Activated CD4-positive, alpha-beta memory T cell treated with anti-CD3 and anti-CD28 coated beads, Interleukin-2, amount 10 ng/mL, durations not matched to agents 7 days and 5 days (primary cell): ENCODE measurements at regions not wholly inside any gene's neighbourhood (a gene's known extent, or its start where the extent isn't known, plus 50 kb on each side); places are given as distances from the start of the nearest gene placed in this dataset.

ENCODE experiments used
- CTCF ChIA-PET: fragments of 350-600 bp; sonication (Branson Sonifier 250); formaldehyde crosslinking; loops from one replicate; lab custom pipeline; 2021; ENCODE audit warnings: antibody characterized with exemption, inconsistent platforms; lab: Charles Lee
- POLR2A ChIA-PET: fragments of 350-600 bp; sonication (Branson Sonifier 250); formaldehyde crosslinking; loops from one replicate; lab custom pipeline; 2021; ENCODE audit warnings: antibody characterized with exemption; lab: Charles Lee
- DNase-seq: peaks from one replicate; pipeline ENCODE4 v3.0.0-alpha.2; 2020
- H3K27ac Mint-ChIP-seq: one replicate; pipeline ENCODE4 v1.8.0; 2021; ENCODE audit warnings: mild to moderate bottlenecking, mixed read lengths
- H3K27me3 Mint-ChIP-seq: one replicate; pipeline ENCODE4 v1.8.0; 2021; ENCODE audit warnings: mixed read lengths
- H3K36me3 Mint-ChIP-seq: one replicate; pipeline ENCODE4 v1.8.0; 2021; ENCODE audit warnings: low read depth, mixed read lengths
- H3K4me1 Mint-ChIP-seq: one replicate; pipeline ENCODE4 v1.8.0; 2021; ENCODE audit warnings: mixed read lengths
- H3K4me3 Mint-ChIP-seq: one replicate; pipeline ENCODE4 v1.8.0; 2021; ENCODE audit warnings: mild to moderate bottlenecking, mixed read lengths
- H3K9me3 Mint-ChIP-seq: one replicate; pipeline ENCODE4 v1.8.0; 2021; ENCODE audit warnings: mixed read lengths

DNA sequence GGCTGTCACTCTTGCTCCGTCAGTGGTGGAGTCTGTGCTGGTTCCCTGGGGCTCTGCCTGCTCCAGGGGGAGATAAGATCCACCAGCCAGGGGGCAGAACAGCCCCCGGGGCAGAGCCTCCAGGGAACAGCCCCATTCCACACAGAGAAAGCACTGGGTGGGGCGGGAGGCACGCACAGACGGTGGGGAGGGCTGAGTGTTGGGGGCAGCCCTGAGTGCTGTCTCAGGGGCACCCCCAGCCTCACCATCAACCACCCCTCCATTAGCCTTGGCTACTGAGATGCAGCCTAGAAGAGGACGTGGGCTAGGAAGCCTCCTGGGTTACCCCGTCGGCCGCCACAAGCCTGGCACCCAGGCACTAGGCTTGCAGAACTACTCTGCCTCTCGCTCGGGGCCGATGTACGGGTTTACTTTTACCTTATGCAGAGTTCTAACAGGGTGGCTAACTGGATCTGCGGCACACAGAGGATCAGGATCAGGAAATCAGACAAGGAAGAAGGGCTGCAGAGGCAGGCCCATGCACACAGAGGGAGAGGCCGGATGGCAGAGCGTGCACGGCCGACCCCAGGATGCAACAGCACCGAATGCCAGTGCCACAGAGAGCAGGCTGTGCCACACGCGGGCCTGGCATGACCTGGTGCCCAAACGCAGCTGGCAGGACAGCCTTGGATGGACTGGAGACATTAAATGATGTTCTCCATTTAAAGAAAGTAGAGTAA is 140.5 kb downstream of the CTTN start:
- Mint-ChIP-seq H3K4me3 (no peak overlapping the region), H3K27me3 (no peaks in the 10 kb centered on the region), H3K4me1 (no peaks in the 10 kb centered on the region), H3K36me3 (no peaks in the 10 kb centered on the region), H3K9me3 (peaks cover 11% of the 10 kb centered on the region), H3K27ac (no peak overlapping the region)
- ChIA-PET POLR2A (no interaction called here), CTCF (no interaction called here)
- DNase-seq: no peak

DNA sequence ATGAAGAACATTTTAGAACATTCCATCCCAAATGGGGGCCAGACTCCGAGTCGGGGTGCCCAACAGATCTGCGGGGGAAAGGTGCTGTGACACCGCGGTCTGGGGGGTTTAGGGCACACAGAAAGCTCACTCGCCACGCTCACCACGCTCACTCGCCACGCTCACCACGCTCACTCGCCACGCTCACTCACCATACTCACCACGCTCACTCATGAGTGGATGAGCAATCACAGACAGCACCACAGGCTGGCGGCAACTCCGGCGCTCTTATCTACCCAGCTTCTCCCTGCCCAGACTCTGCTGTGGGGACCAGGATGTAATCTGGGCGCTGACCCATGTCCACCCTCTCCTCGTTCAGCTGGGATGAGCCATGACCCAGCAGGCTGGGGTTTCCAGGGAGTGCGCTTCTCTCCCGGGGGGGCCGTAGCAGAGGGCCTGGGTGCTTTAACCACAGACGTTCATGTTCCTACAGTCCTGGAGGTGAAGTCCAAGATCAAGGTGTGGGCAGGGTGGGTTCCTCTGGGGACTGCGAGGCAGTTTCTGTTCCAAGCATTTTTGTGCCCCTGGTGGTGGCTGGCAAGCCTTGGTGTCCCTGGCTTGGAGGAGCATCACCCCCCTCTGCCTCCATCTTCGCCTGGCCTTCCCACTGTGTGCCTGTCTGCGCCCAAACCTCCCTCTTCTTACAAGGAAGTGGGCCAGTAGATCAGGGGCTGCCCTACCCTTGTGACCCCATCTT is 141.2 kb downstream of the CTTN start:
- POLR2A ChIA-PET: no interaction called here
- no peaks in the 10 kb centered on the region for H3K36me3 Mint-ChIP-seq
- no peaks in the 10 kb centered on the region for H3K4me1 Mint-ChIP-seq
- no peak overlapping the region for H3K4me3 Mint-ChIP-seq
- no peak for DNase-seq
- H3K27me3 Mint-ChIP-seq: no peaks in the 10 kb centered on the region
- CTCF ChIA-PET: no interaction called here
- no peak overlapping the region for H3K27ac Mint-ChIP-seq
- peaks cover 9% of the 10 kb centered on the region for H3K9me3 Mint-ChIP-seq

DNA sequence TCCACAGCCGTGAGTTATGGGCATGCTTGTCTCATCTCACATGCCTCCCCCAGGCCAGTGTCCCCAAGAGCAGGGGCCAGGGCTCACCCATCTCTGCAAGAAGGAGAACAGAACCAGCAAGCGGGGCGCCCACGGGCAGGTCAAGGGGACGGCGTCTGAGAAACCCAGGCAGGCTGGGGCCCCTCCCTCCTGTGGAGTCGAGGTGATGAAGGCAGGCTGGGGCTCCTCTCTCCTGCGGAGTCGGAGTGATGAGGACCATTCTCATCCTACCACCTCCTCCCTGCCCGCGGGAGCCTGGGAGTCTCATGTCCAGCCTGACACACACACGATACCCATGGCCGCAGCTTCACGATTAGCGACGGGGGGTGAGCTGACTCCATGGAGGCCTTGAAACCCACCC is 141.9 kb downstream of the CTTN start:
- Mint-ChIP-seq H3K36me3 (no peaks in the 10 kb centered on the region), H3K27me3 (no peaks in the 10 kb centered on the region), H3K4me1 (no peaks in the 10 kb centered on the region), H3K9me3 (peaks cover 3% of the 10 kb centered on the region), H3K27ac (no peak overlapping the region), H3K4me3 (no peak overlapping the region)
- CTCF ChIA-PET: no interaction called here
- POLR2A ChIA-PET: no interaction called here
- no peak for DNase-seq

DNA sequence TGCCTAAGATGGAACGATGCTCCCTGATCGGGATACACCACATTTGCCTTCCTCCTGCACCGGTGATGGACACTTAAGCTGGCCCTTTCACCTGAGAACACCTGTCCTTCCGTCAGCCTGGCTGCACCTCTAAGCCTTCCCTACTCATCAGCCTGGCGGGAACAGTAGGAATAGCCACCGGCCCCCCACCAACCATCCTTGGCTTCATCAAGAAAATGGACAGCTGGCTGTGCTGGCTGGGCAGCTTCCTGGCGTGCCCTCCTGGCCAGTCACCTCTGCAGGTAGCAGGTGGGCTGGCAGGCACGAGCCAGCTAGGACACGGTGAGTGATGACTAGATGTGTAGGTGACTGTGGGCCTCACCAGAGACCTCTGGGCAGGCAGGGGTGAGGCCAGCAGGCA is 142.8 kb downstream of the CTTN start:
- no peak overlapping the region for H3K27ac Mint-ChIP-seq
- no peaks in the 10 kb centered on the region for H3K9me3 Mint-ChIP-seq
- ChIA-PET POLR2A (no interaction called here), CTCF (no interaction called here)
- H3K4me3 Mint-ChIP-seq: no peak overlapping the region
- no peaks in the 10 kb centered on the region for H3K36me3 Mint-ChIP-seq
- no peaks in the 10 kb centered on the region for H3K27me3 Mint-ChIP-seq
- no peak for DNase-seq
- no peaks in the 10 kb centered on the region for H3K4me1 Mint-ChIP-seq

DNA sequence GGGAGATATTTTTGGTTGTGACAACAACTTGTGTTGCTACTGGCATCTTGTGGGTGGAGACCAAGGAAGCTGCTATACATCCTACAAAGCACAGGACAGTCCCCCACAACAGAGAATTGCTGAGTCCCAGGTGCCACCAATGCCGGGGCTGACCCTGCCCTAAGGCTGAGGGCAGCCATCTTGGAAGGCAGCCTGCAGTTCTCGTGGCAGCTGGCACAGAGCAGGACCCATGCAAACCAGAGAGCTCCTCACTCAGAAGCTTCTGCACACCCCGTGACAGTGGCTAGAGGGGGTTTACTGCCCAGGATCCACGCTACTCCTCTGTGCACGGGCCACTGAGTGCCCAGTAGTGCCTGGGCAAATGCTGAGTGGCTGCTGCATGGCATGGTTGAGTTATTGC is 143.4 kb downstream of the CTTN start:
- Mint-ChIP-seq H3K9me3 (no peaks in the 10 kb centered on the region), H3K36me3 (no peaks in the 10 kb centered on the region), H3K4me1 (no peaks in the 10 kb centered on the region), H3K4me3 (no peak overlapping the region), H3K27ac (no peak overlapping the region), H3K27me3 (no peaks in the 10 kb centered on the region)
- DNase-seq: no peak
- CTCF ChIA-PET: no interaction called here
- POLR2A ChIA-PET: no interaction called here

DNA sequence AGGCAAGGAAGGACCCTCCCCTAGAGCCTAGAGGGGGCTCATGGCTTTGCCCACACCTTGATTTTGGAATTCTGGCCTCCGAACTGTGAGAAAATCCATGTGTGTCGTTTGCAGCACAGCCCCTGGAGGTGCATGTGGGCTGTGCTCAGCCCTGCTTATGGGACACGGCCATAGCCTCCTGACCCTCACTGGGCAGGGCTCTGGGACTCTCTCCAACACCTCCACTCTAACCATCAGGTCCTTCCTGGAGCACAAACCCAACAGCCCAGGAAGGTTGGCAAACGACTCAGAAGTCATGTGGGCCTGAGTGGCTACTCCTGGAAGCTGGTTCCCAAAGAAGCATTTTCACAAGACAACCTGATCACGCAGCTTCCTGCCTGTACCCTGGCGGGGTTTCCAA is 144.1 kb downstream of the CTTN start:
- Mint-ChIP-seq H3K9me3 (no peaks in the 10 kb centered on the region), H3K4me1 (no peaks in the 10 kb centered on the region), H3K36me3 (no peaks in the 10 kb centered on the region), H3K27ac (no peak overlapping the region), H3K4me3 (no peak overlapping the region), H3K27me3 (no peaks in the 10 kb centered on the region)
- ChIA-PET CTCF (no interaction called here), POLR2A (no interaction called here)
- DNase-seq: no peak

DNA sequence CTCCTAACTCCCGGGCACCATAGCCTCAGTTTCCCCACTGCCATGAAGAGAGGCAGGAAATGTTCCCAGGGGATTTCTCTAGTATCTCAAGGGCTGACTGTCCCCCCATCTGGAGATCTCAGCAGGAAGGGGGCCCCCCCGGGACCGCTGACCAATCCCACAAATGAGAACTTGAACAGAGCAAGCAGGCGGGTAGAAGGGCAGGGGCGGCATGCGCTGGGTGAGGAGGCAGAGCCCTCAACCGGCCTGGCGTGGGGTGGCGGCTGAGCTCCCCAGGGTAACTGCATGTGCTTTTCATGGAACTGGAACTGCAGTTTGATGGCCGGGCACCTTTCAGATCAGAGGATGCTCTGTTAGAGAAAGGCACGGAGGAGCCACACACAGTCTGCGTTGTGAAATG is 144.5 kb downstream of the CTTN start:
- Mint-ChIP-seq H3K9me3 (no peaks in the 10 kb centered on the region), H3K4me1 (no peaks in the 10 kb centered on the region), H3K4me3 (no peak overlapping the region), H3K27me3 (no peaks in the 10 kb centered on the region), H3K27ac (no peak overlapping the region), H3K36me3 (no peaks in the 10 kb centered on the region)
- no peak for DNase-seq
- ChIA-PET CTCF (no interaction called here), POLR2A (no interaction called here)

DNA sequence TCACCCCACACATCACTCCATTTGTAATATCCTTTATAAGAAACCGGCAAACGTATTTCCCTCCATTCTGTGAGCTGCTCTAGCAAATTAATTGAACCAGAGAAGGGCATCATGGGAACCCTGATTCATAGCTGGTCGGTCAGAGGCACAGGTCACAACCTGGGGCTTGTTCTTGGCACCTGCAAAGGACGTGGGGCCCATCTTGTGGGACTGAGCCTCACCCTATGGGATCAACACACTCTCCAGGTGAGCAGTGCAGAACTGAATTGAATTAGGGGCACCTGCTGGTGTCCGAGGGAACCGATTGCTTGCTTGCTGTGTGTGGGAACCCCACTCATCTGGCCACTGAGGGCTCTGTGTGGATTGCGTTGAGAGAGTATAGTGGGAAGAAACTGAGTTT is 145.3 kb downstream of the CTTN start:
- no peak overlapping the region for H3K4me3 Mint-ChIP-seq
- no peaks in the 10 kb centered on the region for H3K36me3 Mint-ChIP-seq
- H3K27ac Mint-ChIP-seq: no peak overlapping the region
- ChIA-PET CTCF (no interaction called here), POLR2A (no interaction called here)
- H3K9me3 Mint-ChIP-seq: no peaks in the 10 kb centered on the region
- DNase-seq: no peak
- no peaks in the 10 kb centered on the region for H3K4me1 Mint-ChIP-seq
- no peaks in the 10 kb centered on the region for H3K27me3 Mint-ChIP-seq

DNA sequence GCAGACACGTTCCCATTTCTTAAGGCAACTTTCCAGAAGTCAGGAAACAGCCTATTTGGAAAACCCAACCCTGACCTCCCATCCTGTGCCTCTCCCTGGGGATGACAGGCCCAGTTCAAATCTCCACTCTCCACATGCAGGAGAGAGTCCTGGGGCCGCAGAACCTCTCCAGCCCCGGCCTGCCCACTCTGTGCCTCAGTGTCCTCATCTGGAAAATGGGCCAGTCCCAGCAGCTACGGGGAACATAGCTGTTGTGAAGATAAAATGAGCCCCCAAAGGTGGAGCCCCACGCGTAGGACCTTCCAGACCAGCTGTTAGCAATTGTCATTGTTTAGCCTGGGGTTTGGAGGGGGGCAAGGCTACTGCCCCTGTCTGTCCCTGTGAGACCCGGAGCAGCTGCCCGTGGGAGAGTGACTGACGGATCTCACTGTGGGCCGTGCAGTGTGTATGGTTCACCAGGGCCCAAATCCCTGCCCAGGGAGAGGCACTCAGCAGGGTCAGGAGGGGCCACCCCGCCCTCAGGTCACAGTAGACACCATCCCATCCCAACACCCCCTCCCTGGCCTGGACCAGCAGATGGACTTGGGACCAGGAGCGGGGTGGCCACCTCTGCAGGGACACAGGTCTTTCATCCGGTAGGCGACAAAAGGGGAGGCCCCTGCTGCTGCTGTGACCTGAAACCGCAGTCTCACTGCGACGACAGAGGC is 145.9 kb downstream of the CTTN start:
- Mint-ChIP-seq H3K4me1 (no peaks in the 10 kb centered on the region), H3K36me3 (no peaks in the 10 kb centered on the region), H3K27me3 (no peaks in the 10 kb centered on the region), H3K9me3 (no peaks in the 10 kb centered on the region), H3K4me3 (no peak overlapping the region), H3K27ac (no peak overlapping the region)
- CTCF ChIA-PET: no interaction called here
- POLR2A ChIA-PET: no interaction called here
- no peak for DNase-seq

DNA sequence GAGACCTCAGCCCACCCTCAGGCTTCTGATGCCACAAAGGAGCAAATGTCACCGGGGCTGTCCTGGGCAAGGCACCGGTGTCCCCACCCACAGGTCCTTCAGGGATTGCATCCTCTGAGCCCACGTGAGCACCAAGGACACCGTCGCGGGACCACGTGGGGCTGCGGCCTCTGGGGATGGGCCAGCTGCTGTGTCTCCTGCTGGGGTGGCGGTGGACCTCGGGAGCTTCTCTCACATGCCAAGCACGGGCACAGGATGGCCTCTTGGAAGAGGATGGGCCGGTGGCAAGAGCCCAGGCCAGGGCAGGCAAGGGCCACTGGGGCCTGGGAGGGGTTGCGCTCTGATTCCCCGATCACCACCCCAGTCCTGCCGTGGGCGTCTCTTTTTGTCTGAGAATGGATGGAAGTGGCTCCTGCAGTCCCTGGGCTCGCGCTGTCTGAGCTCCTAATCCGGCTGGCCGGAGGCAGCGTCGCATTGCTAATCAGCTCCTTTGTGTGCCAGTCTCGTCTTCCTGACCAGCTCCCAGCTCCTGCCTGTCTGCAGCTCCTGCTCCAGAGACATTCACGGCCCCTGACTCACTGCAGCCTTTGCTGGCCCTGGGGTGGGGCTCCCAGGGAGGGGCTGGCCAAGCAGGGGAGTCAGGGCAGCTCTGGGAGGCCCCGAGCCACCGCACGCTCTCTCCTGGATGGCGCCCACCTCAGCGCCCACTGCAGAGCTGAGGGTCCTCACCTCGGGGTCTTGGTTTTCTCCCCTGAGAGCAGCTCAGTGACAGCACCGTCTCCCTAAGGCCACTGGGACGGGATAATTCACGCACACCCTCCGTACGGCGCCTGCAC is 146.7 kb downstream of the CTTN start:
- Mint-ChIP-seq H3K9me3 (no peaks in the 10 kb centered on the region), H3K36me3 (no peaks in the 10 kb centered on the region), H3K27ac (no peak overlapping the region), H3K4me1 (no peaks in the 10 kb centered on the region), H3K27me3 (no peaks in the 10 kb centered on the region), H3K4me3 (no peak overlapping the region)
- ChIA-PET POLR2A (no interaction called here), CTCF (no interaction called here)
- no peak for DNase-seq

DNA sequence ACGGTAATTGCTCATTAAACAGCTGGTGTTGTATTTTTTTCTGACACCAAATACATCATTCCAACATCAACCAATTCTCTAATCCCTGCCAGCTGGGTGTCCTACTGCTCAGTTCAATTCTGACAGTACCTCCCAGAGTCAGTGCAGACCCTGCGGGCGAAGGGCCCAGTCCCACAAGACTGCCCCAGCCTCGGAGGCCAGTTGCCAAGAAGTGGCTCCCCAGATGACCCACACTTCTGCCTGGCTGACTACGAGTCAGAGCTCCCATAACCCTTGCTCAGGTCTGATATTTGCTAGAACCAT is 147.2 kb downstream of the CTTN start:
- Mint-ChIP-seq H3K36me3 (no peaks in the 10 kb centered on the region), H3K4me3 (no peak overlapping the region), H3K4me1 (no peaks in the 10 kb centered on the region), H3K9me3 (no peaks in the 10 kb centered on the region), H3K27me3 (no peaks in the 10 kb centered on the region), H3K27ac (no peak overlapping the region)
- ChIA-PET CTCF (no interaction called here), POLR2A (no interaction called here)
- DNase-seq: no peak

DNA sequence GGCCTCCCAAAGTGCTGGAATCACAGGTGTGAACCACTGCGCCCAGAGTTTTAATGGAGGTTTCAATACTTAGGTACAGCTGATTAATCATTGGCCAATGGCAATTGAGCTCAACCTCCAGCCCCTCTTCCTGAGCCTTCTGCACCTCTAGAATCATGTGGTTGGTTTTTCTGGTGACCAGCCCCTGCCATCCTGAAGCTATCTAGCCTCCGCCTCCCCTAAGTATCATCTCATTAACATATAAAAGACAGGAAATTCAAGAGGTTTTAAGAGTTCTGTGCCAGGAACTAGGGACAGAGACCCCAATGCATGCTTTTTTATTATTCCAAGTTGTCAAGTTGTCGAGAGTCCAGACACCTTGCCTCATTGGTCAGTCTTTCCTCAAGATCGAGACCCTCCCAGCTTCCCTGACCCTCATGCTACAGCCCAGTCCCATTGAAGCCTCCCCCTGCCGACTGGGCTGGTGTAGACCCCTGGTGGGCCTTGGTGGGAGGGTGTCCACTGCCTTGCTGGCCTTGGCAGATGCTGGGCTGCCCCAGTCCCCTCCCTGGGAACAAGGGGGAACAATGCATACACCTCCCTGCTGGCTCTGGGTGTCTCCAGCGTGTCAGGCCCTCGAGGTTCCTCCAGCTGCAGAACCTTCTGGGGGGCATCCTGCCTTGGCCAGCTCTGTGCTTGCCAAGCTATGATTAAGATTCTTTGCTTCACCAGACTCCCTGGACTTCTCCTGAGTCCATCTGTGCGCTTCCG is 148.0 kb downstream of the CTTN start:
- Mint-ChIP-seq H3K27ac (no peak overlapping the region), H3K4me3 (no peak overlapping the region), H3K9me3 (no peaks in the 10 kb centered on the region), H3K27me3 (no peaks in the 10 kb centered on the region), H3K4me1 (no peaks in the 10 kb centered on the region), H3K36me3 (no peaks in the 10 kb centered on the region)
- ChIA-PET POLR2A (no interaction called here), CTCF (no interaction called here)
- no peak for DNase-seq

DNA sequence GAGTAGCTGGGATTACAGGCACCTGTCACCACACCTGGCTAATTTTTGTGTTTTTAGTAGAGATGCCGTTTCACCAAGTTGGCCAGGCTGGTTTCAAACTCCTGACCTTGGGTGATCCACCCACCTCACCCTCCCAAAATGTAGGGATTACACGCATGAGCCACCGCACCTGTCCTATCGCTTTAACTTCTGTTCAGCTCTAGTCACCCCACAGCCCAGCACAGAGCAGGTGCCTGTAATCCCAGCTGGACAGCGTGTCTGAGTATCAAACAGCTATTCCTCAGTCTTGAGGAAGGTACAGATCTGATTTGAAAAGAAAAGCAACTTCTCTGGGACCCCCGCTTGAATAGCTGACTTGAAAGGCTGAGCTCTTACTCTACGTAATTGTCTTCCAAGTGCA is 149.1 kb downstream of the CTTN start:
- Mint-ChIP-seq H3K27me3 (no peaks in the 10 kb centered on the region), H3K9me3 (no peaks in the 10 kb centered on the region), H3K27ac (no peak overlapping the region), H3K4me3 (no peak overlapping the region), H3K36me3 (no peaks in the 10 kb centered on the region), H3K4me1 (no peaks in the 10 kb centered on the region)
- ChIA-PET CTCF (no interaction called here), POLR2A (no interaction called here)
- DNase-seq: no peak
